ENCODE measurements at regions not wholly inside any gene's neighbourhood (a gene's known extent, or its start where the extent isn't known, plus 50 kb on each side); places are given as distances from the start of the nearest gene placed in this dataset.

- Histone ChIP-seq H3K36me3 (ENCODE audit: control insufficient read depth, insufficient read depth, low read length) (no peaks in the 10 kb centered on the region), H3K4me3 (ENCODE audit: insufficient read depth, low read depth, low read length) (no peak overlapping the region), H3K4me1 (ENCODE audit: control insufficient read depth, insufficient read depth, low read length) (no peaks in the 10 kb centered on the region), H3K9me3 (ENCODE audit: control insufficient read depth, low read length) (no peaks in the 10 kb centered on the region), H3K27ac (ENCODE audit: insufficient read depth, low read depth, low read length, poor library complexity, severe bottlenecking) (no peak overlapping the region), H3K27me3 (ENCODE audit: control insufficient read depth, insufficient read depth, low read length, poor library complexity, severe bottlenecking) (no peaks in the 10 kb centered on the region)
These were observed 70.8 kb upstream of the FSHR start for GRCh38 chr2:49225126-49225525.

- no peaks in the 10 kb centered on the region for H3K36me3 ChIP-seq (ENCODE audit: control insufficient read depth, insufficient read depth, low read length)
- H3K4me3 ChIP-seq (ENCODE audit: insufficient read depth, low read depth, low read length): no peak overlapping the region
- H3K9me3 ChIP-seq (ENCODE audit: control insufficient read depth, low read length): no peaks in the 10 kb centered on the region
- 90 to 96% methylated on average over 4 of the region's 4 CpGs for WGBS, 2 experiments
- H3K27ac ChIP-seq (ENCODE audit: insufficient read depth, low read depth, low read length, poor library complexity, severe bottlenecking): no peak overlapping the region
- H3K4me1 ChIP-seq (ENCODE audit: control insufficient read depth, insufficient read depth, low read length): no peaks in the 10 kb centered on the region
- no peaks in the 10 kb centered on the region for H3K27me3 ChIP-seq (ENCODE audit: control insufficient read depth, insufficient read depth, low read length, poor library complexity, severe bottlenecking)
These were observed 70.2 kb upstream of the FSHR start for GRCh38 chr2:49224426-49225010.

- no peaks in the 10 kb centered on the region for H3K36me3 ChIP-seq (ENCODE audit: control insufficient read depth, insufficient read depth, low read length)
- H3K27ac ChIP-seq (ENCODE audit: insufficient read depth, low read depth, low read length, poor library complexity, severe bottlenecking): no peak overlapping the region
- WGBS, 2 experiments: 96% methylated on average over 3 of the region's 3 CpGs
- no peak overlapping the region for H3K4me3 ChIP-seq (ENCODE audit: insufficient read depth, low read depth, low read length)
- H3K4me1 ChIP-seq (ENCODE audit: control insufficient read depth, insufficient read depth, low read length): no peaks in the 10 kb centered on the region
- H3K9me3 ChIP-seq (ENCODE audit: control insufficient read depth, low read length): no peaks in the 10 kb centered on the region
- H3K27me3 ChIP-seq (ENCODE audit: control insufficient read depth, insufficient read depth, low read length, poor library complexity, severe bottlenecking): no peaks in the 10 kb centered on the region
These were observed 68.7 kb upstream of the FSHR start for GRCh38 chr2:49222975-49223528.

GRCh38 chr2:49219741-49220140 lies 65.4 kb upstream of the FSHR start:
- no peak overlapping the region for H3K4me3 ChIP-seq (ENCODE audit: insufficient read depth, low read depth, low read length)
- H3K9me3 ChIP-seq (ENCODE audit: control insufficient read depth, low read length): no peaks in the 10 kb centered on the region
- no peaks in the 10 kb centered on the region for H3K36me3 ChIP-seq (ENCODE audit: control insufficient read depth, insufficient read depth, low read length)
- WGBS, 2 experiments: no CpG with 5 or more reads among the region's 1 CpG
- no peaks in the 10 kb centered on the region for H3K27me3 ChIP-seq (ENCODE audit: control insufficient read depth, insufficient read depth, low read length, poor library complexity, severe bottlenecking)
- H3K27ac ChIP-seq (ENCODE audit: insufficient read depth, low read depth, low read length, poor library complexity, severe bottlenecking): no peak overlapping the region
- no peaks in the 10 kb centered on the region for H3K4me1 ChIP-seq (ENCODE audit: control insufficient read depth, insufficient read depth, low read length)

GRCh38 chr2:49210191-49210590 lies 55.9 kb upstream of the FSHR start:
- Histone ChIP-seq H3K27me3 (ENCODE audit: control insufficient read depth, insufficient read depth, low read length, poor library complexity, severe bottlenecking) (no peaks in the 10 kb centered on the region), H3K27ac (ENCODE audit: insufficient read depth, low read depth, low read length, poor library complexity, severe bottlenecking) (no peak overlapping the region), H3K4me1 (ENCODE audit: control insufficient read depth, insufficient read depth, low read length) (no peaks in the 10 kb centered on the region), H3K4me3 (ENCODE audit: insufficient read depth, low read depth, low read length) (no peak overlapping the region), H3K9me3 (ENCODE audit: control insufficient read depth, low read length) (no peaks in the 10 kb centered on the region), H3K36me3 (ENCODE audit: control insufficient read depth, insufficient read depth, low read length) (no peaks in the 10 kb centered on the region)
- 81 to 84% methylated on average over 10 of the region's 10 CpGs for WGBS, 2 experiments

- WGBS, 2 experiments: 90 to 94% methylated on average over 3 of the region's 3 CpGs
These were observed 52.9 kb upstream of the FSHR start for GRCh38 chr2:49207204-49207603.

More at GRCh38 chr2:49207204-49207603, 52.9 kb upstream of the FSHR start:
- Histone ChIP-seq H3K4me1 (ENCODE audit: control insufficient read depth, insufficient read depth, low read length) (no peaks in the 10 kb centered on the region), H3K9me3 (ENCODE audit: control insufficient read depth, low read length) (no peaks in the 10 kb centered on the region), H3K4me3 (ENCODE audit: insufficient read depth, low read depth, low read length) (no peak overlapping the region), H3K36me3 (ENCODE audit: control insufficient read depth, insufficient read depth, low read length) (no peaks in the 10 kb centered on the region), H3K27me3 (ENCODE audit: control insufficient read depth, insufficient read depth, low read length, poor library complexity, severe bottlenecking) (no peaks in the 10 kb centered on the region), H3K27ac (ENCODE audit: insufficient read depth, low read depth, low read length, poor library complexity, severe bottlenecking) (no peak overlapping the region)
